ENCODE measurements at regions not wholly inside any gene's neighbourhood (a gene's known extent, or its start where the extent isn't known, plus 50 kb on each side); places are given as distances from the start of the nearest gene placed in this dataset.
A peak's percentile ranks its signal among the peaks of the same experiment; 100 is the strongest.
"Not testable (repeated sequence)": the region's sequence is repeated elsewhere in the genome, so short reads cannot be mapped to it uniquely, and the experiment has no call there.

- H3K36me3 ChIP-seq; H3K4me1 ChIP-seq; H3K27ac ChIP-seq; H3K4me3 ChIP-seq; DNase-seq; intact Hi-C loops (cut with DNase I); H3K27me3 ChIP-seq; ATAC-seq: not testable (repeated sequence)
- peaks cover 0 to 81% (median 0%) of the 10 kb centered on the region in 11 donors for H3K9me3 ChIP-seq
- 48 to 60% methylated on average over 4 to 5 of the region's 5 CpGs for WGBS, 2 donors
Observed at GRCh38 chr21:9747870-9748269, 773.5 kb upstream of the TPTE start.

GRCh38 chr21:9748451-9748850 lies 772.9 kb upstream of the TPTE start:
- WGBS, 2 donors: 46 to 56% methylated on average over 4 of the region's 4 CpGs
- intact Hi-C loops (cut with DNase I); H3K27me3 ChIP-seq: not testable (repeated sequence)

GRCh38 chr21:9749741-9750230 lies 771.6 kb upstream of the TPTE start:
- H3K9me3 ChIP-seq: peaks cover 0 to 84% (median 0%) of the 10 kb centered on the region in 11 donors
- H3K27me3 ChIP-seq; H3K36me3 ChIP-seq; intact Hi-C loops (cut with DNase I); ATAC-seq; DNase-seq; H3K27ac ChIP-seq; H3K4me1 ChIP-seq; H3K4me3 ChIP-seq: not testable (repeated sequence)
- WGBS, 2 donors: 69 to 74% methylated on average over 7 of the region's 7 CpGs

More at GRCh38 chr21:9748451-9748850, 772.9 kb upstream of the TPTE start:
- not testable (repeated sequence) for H3K36me3 ChIP-seq, H3K4me3 ChIP-seq, H3K27ac ChIP-seq, H3K4me1 ChIP-seq, DNase-seq, ATAC-seq
- peaks cover 0 to 80% (median 0%) of the 10 kb centered on the region in 11 donors for H3K9me3 ChIP-seq

- DNase-seq: no peak
Observed at GRCh38 chr21:9750341-9751086, 770.9 kb upstream of the TPTE start.

GRCh38 chr21:9751087-9751585 lies 770.2 kb upstream of the TPTE start:
- H3K36me3 ChIP-seq; H3K4me1 ChIP-seq; H3K4me3 ChIP-seq; H3K27me3 ChIP-seq; DNase-seq; H3K27ac ChIP-seq; intact Hi-C loops (cut with DNase I): not testable (repeated sequence)
- 65 to 68% methylated on average over 6 of the region's 6 CpGs for WGBS, 2 donors
- peaks cover 0 to 82% (median 0%) of the 10 kb centered on the region in 11 donors for H3K9me3 ChIP-seq
- ATAC-seq: peak in 3 of 8 donors; percentile 7 to 46 (median 27)

More at GRCh38 chr21:9750341-9751086, 770.9 kb upstream of the TPTE start:
- Histone ChIP-seq H3K9me3 (peaks cover 0 to 86% (median 0%) of the 10 kb centered on the region in 11 donors), H3K27ac (no peak overlapping the region), H3K27me3 (peaks cover 0 to 5% (median 0%) of the 10 kb centered on the region in 7 donors), H3K4me1 (no peaks in the 10 kb centered on the region), H3K36me3 (no peaks in the 10 kb centered on the region), H3K4me3 (no peak overlapping the region)
- WGBS, 2 donors: 67 to 68% methylated on average over 13 of the region's 13 CpGs
- peak in 3 of 8 donors; percentile 4 to 24 (median 8) for ATAC-seq
- intact Hi-C loops (cut with DNase I): no loop called here
- no peak for TF ChIP-seq CTCF (IDR thresholded peaks at IDR 0.05)

- ATAC-seq; DNase-seq; H3K36me3 ChIP-seq; H3K4me3 ChIP-seq; H3K4me1 ChIP-seq; intact Hi-C loops (cut with DNase I); H3K27ac ChIP-seq; H3K27me3 ChIP-seq: not testable (repeated sequence)
- H3K9me3 ChIP-seq: peaks cover 0 to 80% (median 0%) of the 10 kb centered on the region in 11 donors
- 68 to 77% methylated on average over 9 of the region's 9 CpGs for WGBS, 2 donors
Observed at GRCh38 chr21:9752028-9752427, 769.4 kb upstream of the TPTE start.

GRCh38 chr21:9753441-9753840 lies 767.9 kb upstream of the TPTE start:
- intact Hi-C loops (cut with DNase I); DNase-seq: not testable (repeated sequence)
- 69 to 70% methylated on average over 10 of the region's 10 CpGs for WGBS, 2 donors

More at GRCh38 chr21:9753441-9753840, 767.9 kb upstream of the TPTE start:
- not testable (repeated sequence) for H3K4me3 ChIP-seq, ATAC-seq, H3K27ac ChIP-seq, H3K36me3 ChIP-seq, H3K4me1 ChIP-seq, H3K27me3 ChIP-seq
- H3K9me3 ChIP-seq: peaks cover 0 to 80% (median 0%) of the 10 kb centered on the region in 11 donors

Data from heart right ventricle (tissue), 16 donors.